K562 (cell line): ENCODE measurements at regions not wholly inside any gene's neighbourhood (a gene's known extent, or its start where the extent isn't known, plus 50 kb on each side); places are given as distances from the start of the nearest gene placed in this dataset.

Experiments used
- CBX2 ChIP-seq: fragments of 200-600 bp; sonication (generic); IDR thresholded peaks from one replicate; pipeline ENCODE4 v1.6.1; 2012; ENCODE audit warnings: mild to moderate bottlenecking, low read length, inconsistent platforms; ENCODE audit not compliant: insufficient read depth, poor library complexity, severe bottlenecking
- EZH2 ChIP-seq: IDR thresholded peaks from 2 replicates; pipeline ENCODE4 v1.6.1; 2012; ENCODE audit warnings: low read depth, mild to moderate bottlenecking, inconsistent platforms, low read length, borderline replicate concordance
- FOXK2 ChIP-seq, 2 experiments: fragments of 450-650 bp; IDR thresholded peaks in 1 of 2; conservative IDR thresholded peaks in 1 of 2; 2 replicates each; pipeline ENCODE4 v1.6.1; 2016; ENCODE audit warnings: low read depth in 2 of 2, mild to moderate bottlenecking in 1 of 2
- MEIS2 ChIP-seq: fragments of 450-650 bp; IDR thresholded peaks from 2 replicates; pipeline ENCODE4 v1.6.1; 2014; ENCODE audit warnings: mild to moderate bottlenecking; ENCODE audit not compliant: partially characterized antibody
- POLR2AphosphoS5 ChIP-seq: IDR thresholded peaks from 2 replicates; pipeline ENCODE4 v1.6.1; 2011; ENCODE audit warnings: mild to moderate bottlenecking, low read depth, low read length, moderate library complexity; ENCODE audit not compliant: control insufficient read depth, insufficient read depth
- RB1 ChIP-seq: fragments of 450-650 bp; IDR thresholded peaks from 2 replicates; pipeline ENCODE4 v1.6.1; 2017; ENCODE audit warnings: low read depth, mild to moderate bottlenecking
- RFX7 ChIP-seq: fragments of 250-450 bp; sonication (Bioruptor Pico); IDR thresholded peaks from 2 replicates; pipeline ENCODE4 v1.5.1; 2021; ENCODE audit warnings: mild to moderate bottlenecking
- RNF2 ChIP-seq: sonication (generic); IDR thresholded peaks from 2 replicates; pipeline ENCODE4 v1.6.1; 2016
- TAF1 ChIP-seq: IDR thresholded peaks from 2 replicates; pipeline ENCODE4 v1.6.1; 2011; ENCODE audit warnings: mild to moderate bottlenecking, low read length, moderate library complexity; ENCODE audit not compliant: insufficient read depth, control insufficient read depth, severe bottlenecking; ENCODE audit errors: extremely low read depth
- ZNF354B ChIP-seq: fragments of 250-450 bp; sonication (Bioruptor Pico); IDR thresholded peaks from 2 replicates; pipeline ENCODE4 v1.4.0; 2020
- ZNF699 ChIP-seq: fragments of 250-450 bp; sonication (Bioruptor Pico); IDR thresholded peaks from 2 replicates; pipeline ENCODE4 v1.8.0; 2021; ENCODE audit warnings: mild to moderate bottlenecking, moderate library complexity; ENCODE audit not compliant: insufficient replicate concordance
- TF ChIP-seq, protein P1 (sequence below), 3 experiments: IDR thresholded peaks in 2 of 3; conservative IDR thresholded peaks in 1 of 3; 2 replicates each; pipeline ENCODE4 v1.5.1; 2011 to 2012; ENCODE audit warnings: low read length in 3 of 3, mild to moderate bottlenecking in 3 of 3, control low read depth in 2 of 3, improper control_type of control experiment in 1 of 3, inconsistent platforms in 1 of 3, low read depth in 1 of 3, mixed read lengths in 1 of 3, moderate library complexity in 1 of 3; ENCODE audit not compliant: insufficient read depth in 2 of 3
- TF ChIP-seq, protein P2 (sequence below): fragments of 450-650 bp; IDR thresholded peaks from one replicate; pipeline ENCODE4 v1.6.1; 2018; ENCODE audit warnings: mild to moderate bottlenecking, moderate library complexity; ENCODE audit not compliant: partially characterized antibody

- TF ChIP-seq ZNF354B: no peak
- TF ChIP-seq RB1: no peak
- no peak for TF ChIP-seq POLR2AphosphoS5
- TF ChIP-seq, protein P1, sequence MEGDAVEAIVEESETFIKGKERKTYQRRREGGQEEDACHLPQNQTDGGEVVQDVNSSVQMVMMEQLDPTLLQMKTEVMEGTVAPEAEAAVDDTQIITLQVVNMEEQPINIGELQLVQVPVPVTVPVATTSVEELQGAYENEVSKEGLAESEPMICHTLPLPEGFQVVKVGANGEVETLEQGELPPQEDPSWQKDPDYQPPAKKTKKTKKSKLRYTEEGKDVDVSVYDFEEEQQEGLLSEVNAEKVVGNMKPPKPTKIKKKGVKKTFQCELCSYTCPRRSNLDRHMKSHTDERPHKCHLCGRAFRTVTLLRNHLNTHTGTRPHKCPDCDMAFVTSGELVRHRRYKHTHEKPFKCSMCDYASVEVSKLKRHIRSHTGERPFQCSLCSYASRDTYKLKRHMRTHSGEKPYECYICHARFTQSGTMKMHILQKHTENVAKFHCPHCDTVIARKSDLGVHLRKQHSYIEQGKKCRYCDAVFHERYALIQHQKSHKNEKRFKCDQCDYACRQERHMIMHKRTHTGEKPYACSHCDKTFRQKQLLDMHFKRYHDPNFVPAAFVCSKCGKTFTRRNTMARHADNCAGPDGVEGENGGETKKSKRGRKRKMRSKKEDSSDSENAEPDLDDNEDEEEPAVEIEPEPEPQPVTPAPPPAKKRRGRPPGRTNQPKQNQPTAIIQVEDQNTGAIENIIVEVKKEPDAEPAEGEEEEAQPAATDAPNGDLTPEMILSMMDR (IDR thresholded peaks at IDR 0.05 in 2 of 3, conservative IDR thresholded peaks at IDR 0.05 in 1 of 3; ENCODE audit: insufficient read depth in 2 of 3, low read depth in 1 of 3, low read length in 3 of 3): no peak
- no peak for TF ChIP-seq EZH2
- TF ChIP-seq, protein P2, sequence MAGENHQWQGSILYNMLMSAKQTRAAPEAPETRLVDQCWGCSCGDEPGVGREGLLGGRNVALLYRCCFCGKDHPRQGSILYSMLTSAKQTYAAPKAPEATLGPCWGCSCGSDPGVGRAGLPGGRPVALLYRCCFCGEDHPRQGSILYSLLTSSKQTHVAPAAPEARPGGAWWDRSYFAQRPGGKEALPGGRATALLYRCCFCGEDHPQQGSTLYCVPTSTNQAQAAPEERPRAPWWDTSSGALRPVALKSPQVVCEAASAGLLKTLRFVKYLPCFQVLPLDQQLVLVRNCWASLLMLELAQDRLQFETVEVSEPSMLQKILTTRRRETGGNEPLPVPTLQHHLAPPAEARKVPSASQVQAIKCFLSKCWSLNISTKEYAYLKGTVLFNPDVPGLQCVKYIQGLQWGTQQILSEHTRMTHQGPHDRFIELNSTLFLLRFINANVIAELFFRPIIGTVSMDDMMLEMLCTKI: no peak
- TF ChIP-seq RNF2: no peak
- no peak for TF ChIP-seq ZNF699 (CRISPR knock-in tag)
- no peak for TF ChIP-seq TAF1
- no peak for TF ChIP-seq CBX2
- no peak for TF ChIP-seq FOXK2 (conservative IDR thresholded peaks at IDR 0.05 in 1 of 2, IDR thresholded peaks at IDR 0.05 in 1 of 2; ENCODE audit: low read depth in 2 of 2)
- TF ChIP-seq RFX7: no peak
- TF ChIP-seq MEIS2: no peak
Observed at GRCh38 chr12:4044101-4044500, 170.9 kb upstream of the PARP11 start.
